ENCODE measurements at regions not wholly inside any gene's neighbourhood (a gene's known extent, or its start where the extent isn't known, plus 50 kb on each side); places are given as distances from the start of the nearest gene placed in this dataset.

DNA sequence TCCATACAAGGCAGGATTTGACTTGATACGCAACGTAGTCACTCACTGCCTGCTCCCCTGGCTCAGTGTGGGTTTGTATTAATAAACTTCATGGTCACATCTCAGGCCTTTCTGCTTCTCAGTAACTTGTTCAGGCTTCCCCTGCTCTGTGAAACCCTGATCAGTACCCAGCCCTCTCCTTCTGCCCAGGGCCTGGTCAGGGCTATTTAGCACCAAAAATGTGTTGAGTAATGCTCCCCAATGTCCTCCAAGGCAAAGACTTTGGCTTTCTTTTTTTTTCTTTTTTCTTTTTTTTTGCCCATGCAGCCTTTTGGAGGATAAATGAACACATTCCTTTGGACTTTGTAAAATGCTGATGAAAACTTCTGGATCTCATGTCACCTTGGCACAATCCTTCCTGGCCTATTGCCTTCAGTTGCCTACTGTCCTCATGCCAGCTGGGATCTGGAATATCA lies 399.2 kb upstream of the KLF4 start (continued):
- TF ChIP-seq, protein P1, sequence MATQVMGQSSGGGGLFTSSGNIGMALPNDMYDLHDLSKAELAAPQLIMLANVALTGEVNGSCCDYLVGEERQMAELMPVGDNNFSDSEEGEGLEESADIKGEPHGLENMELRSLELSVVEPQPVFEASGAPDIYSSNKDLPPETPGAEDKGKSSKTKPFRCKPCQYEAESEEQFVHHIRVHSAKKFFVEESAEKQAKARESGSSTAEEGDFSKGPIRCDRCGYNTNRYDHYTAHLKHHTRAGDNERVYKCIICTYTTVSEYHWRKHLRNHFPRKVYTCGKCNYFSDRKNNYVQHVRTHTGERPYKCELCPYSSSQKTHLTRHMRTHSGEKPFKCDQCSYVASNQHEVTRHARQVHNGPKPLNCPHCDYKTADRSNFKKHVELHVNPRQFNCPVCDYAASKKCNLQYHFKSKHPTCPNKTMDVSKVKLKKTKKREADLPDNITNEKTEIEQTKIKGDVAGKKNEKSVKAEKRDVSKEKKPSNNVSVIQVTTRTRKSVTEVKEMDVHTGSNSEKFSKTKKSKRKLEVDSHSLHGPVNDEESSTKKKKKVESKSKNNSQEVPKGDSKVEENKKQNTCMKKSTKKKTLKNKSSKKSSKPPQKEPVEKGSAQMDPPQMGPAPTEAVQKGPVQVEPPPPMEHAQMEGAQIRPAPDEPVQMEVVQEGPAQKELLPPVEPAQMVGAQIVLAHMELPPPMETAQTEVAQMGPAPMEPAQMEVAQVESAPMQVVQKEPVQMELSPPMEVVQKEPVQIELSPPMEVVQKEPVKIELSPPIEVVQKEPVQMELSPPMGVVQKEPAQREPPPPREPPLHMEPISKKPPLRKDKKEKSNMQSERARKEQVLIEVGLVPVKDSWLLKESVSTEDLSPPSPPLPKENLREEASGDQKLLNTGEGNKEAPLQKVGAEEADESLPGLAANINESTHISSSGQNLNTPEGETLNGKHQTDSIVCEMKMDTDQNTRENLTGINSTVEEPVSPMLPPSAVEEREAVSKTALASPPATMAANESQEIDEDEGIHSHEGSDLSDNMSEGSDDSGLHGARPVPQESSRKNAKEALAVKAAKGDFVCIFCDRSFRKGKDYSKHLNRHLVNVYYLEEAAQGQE (IDR thresholded peaks at IDR 0.05): no peak
- no peak for TF ChIP-seq GABPA (IDR thresholded peaks at IDR 0.05 in 1 of 2, conservative IDR thresholded peaks at IDR 0.05 in 1 of 2)
- TF ChIP-seq HNF4A (conservative IDR thresholded peaks at IDR 0.05): no peak

DNA sequence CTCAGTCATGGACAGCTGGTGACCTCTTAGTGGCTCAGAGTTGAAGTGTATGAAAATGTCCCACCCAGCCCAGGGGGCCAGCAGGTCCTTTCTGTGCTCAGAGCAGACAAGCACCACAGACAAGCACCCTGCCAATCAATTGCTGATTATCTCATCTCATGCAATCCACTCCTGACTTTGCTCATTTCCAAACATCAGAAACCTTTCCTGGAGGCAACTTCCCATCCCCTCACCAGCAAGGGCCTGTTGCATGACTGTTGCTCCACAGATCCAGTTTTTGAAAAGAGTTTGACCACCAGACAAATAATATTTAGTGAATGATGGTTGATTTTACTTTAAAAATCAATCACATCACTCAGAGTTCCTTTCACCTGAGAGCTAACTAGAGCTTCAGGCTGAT lies 397.3 kb upstream of the KLF4 start:
- H3K4me3 ChIP-seq (ENCODE audit: low read depth in 1 of 3, low read length in 3 of 3): no peak overlapping the region
- H3K4me1 ChIP-seq (ENCODE audit: control insufficient read depth in 4 of 4, insufficient read depth in 4 of 4, low read length in 3 of 4): no peaks in the 10 kb centered on the region
- TF ChIP-seq TAF1 (conservative IDR thresholded peaks at IDR 0.05): no peak
- TF ChIP-seq, protein P2, sequence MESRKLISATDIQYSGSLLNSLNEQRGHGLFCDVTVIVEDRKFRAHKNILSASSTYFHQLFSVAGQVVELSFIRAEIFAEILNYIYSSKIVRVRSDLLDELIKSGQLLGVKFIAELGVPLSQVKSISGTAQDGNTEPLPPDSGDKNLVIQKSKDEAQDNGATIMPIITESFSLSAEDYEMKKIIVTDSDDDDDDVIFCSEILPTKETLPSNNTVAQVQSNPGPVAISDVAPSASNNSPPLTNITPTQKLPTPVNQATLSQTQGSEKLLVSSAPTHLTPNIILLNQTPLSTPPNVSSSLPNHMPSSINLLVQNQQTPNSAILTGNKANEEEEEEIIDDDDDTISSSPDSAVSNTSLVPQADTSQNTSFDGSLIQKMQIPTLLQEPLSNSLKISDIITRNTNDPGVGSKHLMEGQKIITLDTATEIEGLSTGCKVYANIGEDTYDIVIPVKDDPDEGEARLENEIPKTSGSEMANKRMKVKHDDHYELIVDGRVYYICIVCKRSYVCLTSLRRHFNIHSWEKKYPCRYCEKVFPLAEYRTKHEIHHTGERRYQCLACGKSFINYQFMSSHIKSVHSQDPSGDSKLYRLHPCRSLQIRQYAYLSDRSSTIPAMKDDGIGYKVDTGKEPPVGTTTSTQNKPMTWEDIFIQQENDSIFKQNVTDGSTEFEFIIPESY (IDR thresholded peaks at IDR 0.05): no peak
- TF ChIP-seq, protein P1 (IDR thresholded peaks at IDR 0.05): no peak
- no peak for TF ChIP-seq EGR1 (IDR thresholded peaks at IDR 0.05; ENCODE audit: low read depth in 2 of 2)
- TF ChIP-seq, protein P3, sequence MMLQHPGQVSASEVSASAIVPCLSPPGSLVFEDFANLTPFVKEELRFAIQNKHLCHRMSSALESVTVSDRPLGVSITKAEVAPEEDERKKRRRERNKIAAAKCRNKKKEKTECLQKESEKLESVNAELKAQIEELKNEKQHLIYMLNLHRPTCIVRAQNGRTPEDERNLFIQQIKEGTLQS (IDR thresholded peaks at IDR 0.05): no peak
- no peak for TF ChIP-seq HNF4G (IDR thresholded peaks at IDR 0.05)
- TF ChIP-seq, protein P4, sequence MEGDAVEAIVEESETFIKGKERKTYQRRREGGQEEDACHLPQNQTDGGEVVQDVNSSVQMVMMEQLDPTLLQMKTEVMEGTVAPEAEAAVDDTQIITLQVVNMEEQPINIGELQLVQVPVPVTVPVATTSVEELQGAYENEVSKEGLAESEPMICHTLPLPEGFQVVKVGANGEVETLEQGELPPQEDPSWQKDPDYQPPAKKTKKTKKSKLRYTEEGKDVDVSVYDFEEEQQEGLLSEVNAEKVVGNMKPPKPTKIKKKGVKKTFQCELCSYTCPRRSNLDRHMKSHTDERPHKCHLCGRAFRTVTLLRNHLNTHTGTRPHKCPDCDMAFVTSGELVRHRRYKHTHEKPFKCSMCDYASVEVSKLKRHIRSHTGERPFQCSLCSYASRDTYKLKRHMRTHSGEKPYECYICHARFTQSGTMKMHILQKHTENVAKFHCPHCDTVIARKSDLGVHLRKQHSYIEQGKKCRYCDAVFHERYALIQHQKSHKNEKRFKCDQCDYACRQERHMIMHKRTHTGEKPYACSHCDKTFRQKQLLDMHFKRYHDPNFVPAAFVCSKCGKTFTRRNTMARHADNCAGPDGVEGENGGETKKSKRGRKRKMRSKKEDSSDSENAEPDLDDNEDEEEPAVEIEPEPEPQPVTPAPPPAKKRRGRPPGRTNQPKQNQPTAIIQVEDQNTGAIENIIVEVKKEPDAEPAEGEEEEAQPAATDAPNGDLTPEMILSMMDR (IDR thresholded peaks at IDR 0.05; ENCODE audit: low read depth, low read length, missing input control): no peak
- TF ChIP-seq GABPA (IDR thresholded peaks at IDR 0.05 in 1 of 2, conservative IDR thresholded peaks at IDR 0.05 in 1 of 2): no peak
- no peak for TF ChIP-seq JUND (IDR thresholded peaks at IDR 0.05)
- TF ChIP-seq YY1 (IDR thresholded peaks at IDR 0.05): no peak
- TF ChIP-seq, protein P5, sequence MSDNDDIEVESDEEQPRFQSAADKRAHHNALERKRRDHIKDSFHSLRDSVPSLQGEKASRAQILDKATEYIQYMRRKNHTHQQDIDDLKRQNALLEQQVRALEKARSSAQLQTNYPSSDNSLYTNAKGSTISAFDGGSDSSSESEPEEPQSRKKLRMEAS (IDR thresholded peaks at IDR 0.05): no peak
- TF ChIP-seq SP1 (IDR thresholded peaks at IDR 0.05): no peak
- no peak overlapping the region for H3K27ac ChIP-seq (ENCODE audit: low read depth in 1 of 2, low read length in 2 of 2)
- H3K9me3 ChIP-seq (ENCODE audit: control insufficient read depth in 4 of 4, low read length in 3 of 4): peaks cover 0 to 3% (median 1%) of the 10 kb centered on the region in 4 donors
- H3K36me3 ChIP-seq (ENCODE audit: control insufficient read depth in 4 of 4, insufficient read depth in 3 of 4, low read depth in 1 of 4, low read length in 3 of 4): no peaks in the 10 kb centered on the region
- no peak for DNase-seq (ENCODE audit: low spot score)
- H3K27me3 ChIP-seq (ENCODE audit: control insufficient read depth in 4 of 4, insufficient read depth in 4 of 4, low read length in 3 of 4): no peaks in the 10 kb centered on the region
- H3K9ac ChIP-seq (ENCODE audit: low read depth in 1 of 2, low read length in 2 of 2): no peak overlapping the region
